ENCODE measurements at regions not wholly inside any gene's neighbourhood (a gene's known extent, or its start where the extent isn't known, plus 50 kb on each side); places are given as distances from the start of the nearest gene placed in this dataset.

DNA sequence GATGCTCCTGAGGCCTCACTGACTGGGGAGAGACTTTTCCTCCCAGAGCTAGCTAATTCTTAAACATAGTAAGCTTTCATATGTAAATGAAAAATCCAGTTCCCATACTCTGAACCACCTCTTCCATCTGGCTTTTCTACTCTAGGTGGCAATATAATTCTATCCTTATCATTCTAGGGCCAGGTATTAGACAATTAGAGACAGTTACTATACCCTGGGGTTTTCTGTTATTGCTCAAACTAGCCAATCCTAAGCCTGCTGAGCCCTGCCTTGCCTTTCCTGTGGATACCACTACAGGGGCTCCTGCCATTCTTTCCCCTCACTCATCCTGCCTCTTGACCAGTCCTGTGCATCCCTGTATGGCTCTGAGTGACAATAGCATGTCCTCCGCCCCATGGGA lies 552.0 kb downstream of the STIM2 start:
- no peak for TF ChIP-seq CTCF (IDR thresholded peaks at IDR 0.05)
- no peak for TF ChIP-seq POLR2A (IDR thresholded peaks at IDR 0.05)
